DND-41 (cell line): ENCODE measurements at regions not wholly inside any gene's neighbourhood (a gene's known extent, or its start where the extent isn't known, plus 50 kb on each side); places are given as distances from the start of the nearest gene placed in this dataset.

Source experiments
- ATAC-seq: fragments of 200-7000 bp; cut with Tn5 transposase; 3 replicates; pipeline ENCODE4 v1.9.1; 2021; ENCODE audit warnings: low read depth; ENCODE audit not compliant: insufficient read depth
- DNase-seq: peaks from one replicate; pipeline ENCODE4 v3.0.0-alpha.2; 2020
- H2AFZ ChIP-seq: 2 replicates; pipeline ENCODE4 v1.6.0; 2012; ENCODE audit warnings: low read depth, low read length
- H3K27ac ChIP-seq: 2 replicates; pipeline ENCODE4 v1.5.1; 2012; ENCODE audit warnings: low read length, inconsistent platforms
- H3K27me3 ChIP-seq: fragments of 200-600 bp; sonication (generic); 2 replicates; pipeline ENCODE4 v1.6.0; 2012; ENCODE audit warnings: low read length, mild to moderate bottlenecking, inconsistent platforms; ENCODE audit not compliant: insufficient read depth, poor library complexity
- H3K36me3 ChIP-seq: 2 replicates; pipeline ENCODE4 v1.5.1; 2012; ENCODE audit warnings: low read length, inconsistent platforms; ENCODE audit not compliant: insufficient read depth
- H3K4me1 ChIP-seq: 2 replicates; pipeline ENCODE4 v1.5.1; 2012; ENCODE audit warnings: mild to moderate bottlenecking, low read length; ENCODE audit not compliant: insufficient read depth
- H3K4me2 ChIP-seq: 2 replicates; pipeline ENCODE4 v1.6.0; 2012; ENCODE audit warnings: mild to moderate bottlenecking, moderate library complexity, low read length, inconsistent platforms; ENCODE audit not compliant: insufficient read depth
- H3K4me3 ChIP-seq, 2 experiments: fragments of 200-600 bp in 1 of 2; shearing (Covaris generic) in 1 of 2; 2 replicates each; pipeline ENCODE4 v1.5.1; 2012 to 2016; ENCODE audit warnings: inconsistent platforms in 2 of 2, low read length in 2 of 2, mild to moderate bottlenecking in 2 of 2, low read depth in 1 of 2, moderate library complexity in 1 of 2
- H3K79me2 ChIP-seq: 2 replicates; pipeline ENCODE4 v1.6.0; 2012; ENCODE audit warnings: low read length, inconsistent platforms; ENCODE audit not compliant: insufficient read depth
- H3K9ac ChIP-seq: 2 replicates; pipeline ENCODE4 v1.6.0; 2012; ENCODE audit warnings: low read depth, mild to moderate bottlenecking, inconsistent platforms, low read length, moderate library complexity
- H3K9me3 ChIP-seq: 2 replicates; pipeline ENCODE4 v1.5.1; 2012; ENCODE audit warnings: low read length, moderate library complexity, mild to moderate bottlenecking, inconsistent platforms; ENCODE audit not compliant: insufficient read depth, severe bottlenecking
- H4K20me1 ChIP-seq: 2 replicates; pipeline ENCODE4 v1.6.0; 2012; ENCODE audit warnings: low read length; ENCODE audit not compliant: insufficient read depth
- CTCF ChIP-seq: IDR thresholded peaks from 2 replicates; pipeline ENCODE4 v1.5.1; 2012; ENCODE audit warnings: borderline replicate concordance, low read length, moderate library complexity, mild to moderate bottlenecking; ENCODE audit not compliant: poor library complexity, severe bottlenecking; ENCODE audit errors: extremely low read depth
- EZH2 ChIP-seq: IDR thresholded peaks from 3 replicates; pipeline ENCODE4 v1.6.1; 2012; ENCODE audit warnings: borderline replicate concordance, low read depth, mild to moderate bottlenecking, moderate library complexity, low read length, inconsistent platforms; ENCODE audit not compliant: severe bottlenecking

GRCh38 chr4:65918872-65919271 lies 248.6 kb upstream of the EPHA5 start:
- H4K20me1 ChIP-seq, result no peaks in the 10 kb centered on the region
- peak overlapping the region; percentile 49; the same call in 1 of the 2 replicates for H2AFZ ChIP-seq
- no peak overlapping the region for H3K27ac ChIP-seq
- H3K27me3 ChIP-seq, result no peaks in the 10 kb centered on the region
- no peak overlapping the region for H3K4me2 ChIP-seq
- DNase-seq (no peak), ATAC-seq (no peak)
- H3K79me2 ChIP-seq, result no peaks in the 10 kb centered on the region
- no peaks in the 10 kb centered on the region for H3K36me3 ChIP-seq
- H3K4me1 ChIP-seq, result no peaks in the 10 kb centered on the region
- no peak overlapping the region for H3K4me3 ChIP-seq
- no peak overlapping the region for H3K9ac ChIP-seq
- peaks cover 2% of the 10 kb centered on the region for H3K9me3 ChIP-seq
- no peak for TF ChIP-seq EZH2
- no peak for TF ChIP-seq CTCF

GRCh38 chr4:65918212-65918611 lies 247.9 kb upstream of the EPHA5 start:
- Histone ChIP-seq H3K27me3 (no peaks in the 10 kb centered on the region), H3K4me1 (no peaks in the 10 kb centered on the region), H2AFZ (no peak overlapping the region), H3K36me3 (no peaks in the 10 kb centered on the region), H3K4me2 (no peak overlapping the region), H3K79me2 (no peaks in the 10 kb centered on the region), H3K9ac (no peak overlapping the region), H3K4me3 (no peak overlapping the region), H4K20me1 (no peaks in the 10 kb centered on the region), H3K9me3 (peaks cover 2% of the 10 kb centered on the region), H3K27ac (no peak overlapping the region)
- ATAC-seq (no peak), DNase-seq (no peak)
- TF ChIP-seq CTCF, result no peak
- no peak for TF ChIP-seq EZH2

GRCh38 chr4:65917486-65917885 lies 247.2 kb upstream of the EPHA5 start:
- Histone ChIP-seq H3K79me2 (no peaks in the 10 kb centered on the region), H3K4me2 (no peak overlapping the region), H3K4me1 (no peaks in the 10 kb centered on the region), H3K27me3 (no peaks in the 10 kb centered on the region), H3K36me3 (no peaks in the 10 kb centered on the region), H3K9me3 (peaks cover 2% of the 10 kb centered on the region), H4K20me1 (no peaks in the 10 kb centered on the region), H3K4me3 (no peak overlapping the region), H3K27ac (no peak overlapping the region), H2AFZ (no peak overlapping the region), H3K9ac (no peak overlapping the region)
- no peak for ATAC-seq
- no peak for DNase-seq
- TF ChIP-seq EZH2, result no peak
- TF ChIP-seq CTCF, result no peak

GRCh38 chr4:65911720-65912119 lies 241.4 kb upstream of the EPHA5 start:
- no peak overlapping the region for H3K27ac ChIP-seq
- H3K27me3 ChIP-seq, result no peaks in the 10 kb centered on the region
- TF ChIP-seq CTCF (no peak), EZH2 (no peak)
- no peak overlapping the region for H3K4me2 ChIP-seq
- H3K9me3 ChIP-seq, result peaks cover under 1% of the 10 kb centered on the region
- H3K4me3 ChIP-seq, result no peak overlapping the region
- no peak overlapping the region for H2AFZ ChIP-seq
- no peaks in the 10 kb centered on the region for H3K4me1 ChIP-seq
- H4K20me1 ChIP-seq, result no peaks in the 10 kb centered on the region
- DNase-seq (no peak), ATAC-seq (no peak)
- no peaks in the 10 kb centered on the region for H3K36me3 ChIP-seq
- H3K79me2 ChIP-seq, result no peaks in the 10 kb centered on the region
- H3K9ac ChIP-seq, result no peak overlapping the region
